ENCODE measurements at regions not wholly inside any gene's neighbourhood (a gene's known extent, or its start where the extent isn't known, plus 50 kb on each side); places are given as distances from the start of the nearest gene placed in this dataset.

GRCh38 chr3:68342426-68342825 is 589.9 kb downstream of the TAFA4 start:
- intact Hi-C loops (cut with DNase I; ENCODE audit: low total_unique reads), result no loop called here
- no peak for DNase-seq
- Histone ChIP-seq H3K4me1 (no peaks in the 10 kb centered on the region), H3K4me3 (no peak overlapping the region), H3K27me3 (no peaks in the 10 kb centered on the region), H3K36me3 (no peaks in the 10 kb centered on the region), H3K9me3 (peaks cover 0 to 4% (median 0%) of the 10 kb centered on the region in 4 donors), H3K27ac (no peak overlapping the region)
- no peak for TF ChIP-seq POLR2A (IDR thresholded peaks at IDR 0.05)
- TF ChIP-seq CTCF (IDR thresholded peaks at IDR 0.05), result no peak
- no peak for TF ChIP-seq EP300 (IDR thresholded peaks at IDR 0.05)
- TF ChIP-seq POLR2AphosphoS5 (IDR thresholded peaks at IDR 0.05), result no peak
- WGBS, 5 donors, result 62 to 80% (median 66%) methylated on average over 5 of the region's 5 CpGs

- peaks cover 0 to 1% (median 0%) of the 10 kb centered on the region in 4 donors for H3K9me3 ChIP-seq
- 59 to 86% (median 82%) methylated on average over 1 of the region's 1 CpG for WGBS, 5 donors
- H3K27me3 ChIP-seq, result no peaks in the 10 kb centered on the region
- DNase-seq, result no peak
- H3K27ac ChIP-seq, result no peak overlapping the region
- H3K4me1 ChIP-seq, result no peaks in the 10 kb centered on the region
- H3K36me3 ChIP-seq, result no peaks in the 10 kb centered on the region
- TF ChIP-seq CTCF (IDR thresholded peaks at IDR 0.05) (no peak), POLR2AphosphoS5 (IDR thresholded peaks at IDR 0.05) (no peak), EP300 (IDR thresholded peaks at IDR 0.05) (no peak), POLR2A (IDR thresholded peaks at IDR 0.05) (no peak)
- intact Hi-C loops (cut with DNase I; ENCODE audit: low total_unique reads), result no loop called here
- H3K4me3 ChIP-seq, result no peak overlapping the region
These were observed 596.3 kb downstream of the TAFA4 start for GRCh38 chr3:68336042-68336441.

DNA sequence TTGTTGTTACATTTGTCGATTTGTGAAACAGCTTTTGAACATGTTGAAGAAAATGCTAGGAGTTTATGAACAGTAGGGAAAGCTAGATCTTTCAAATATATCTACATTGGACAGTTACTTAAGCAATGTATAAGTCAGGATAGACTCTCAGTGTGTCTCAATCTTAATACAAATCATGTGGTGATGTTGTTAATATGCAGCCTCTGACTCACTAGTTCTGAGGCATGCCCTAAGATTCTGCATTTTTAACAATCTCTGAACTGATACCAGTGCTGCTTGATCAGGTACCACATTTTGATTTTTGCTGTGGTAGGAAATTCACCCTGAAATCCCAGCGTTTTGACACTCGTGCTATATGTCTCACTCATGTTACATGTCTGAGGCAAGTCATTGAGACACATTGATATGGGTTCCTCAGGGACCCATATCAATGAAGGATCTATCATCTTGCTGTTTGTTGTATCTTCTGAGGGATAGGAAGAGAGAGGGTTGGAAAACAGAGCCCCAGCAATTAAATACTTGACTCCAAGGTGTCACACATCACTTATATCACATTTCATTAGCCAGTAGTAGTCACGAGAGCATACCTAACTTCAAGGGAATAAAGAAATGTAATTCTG is 597.9 kb downstream of the TAFA4 start:
- intact Hi-C loops (cut with DNase I; ENCODE audit: low total_unique reads), result no loop called here
- TF ChIP-seq EP300 (IDR thresholded peaks at IDR 0.05), result no peak
- no peak for TF ChIP-seq CTCF (IDR thresholded peaks at IDR 0.05)
- no peak for TF ChIP-seq POLR2A (IDR thresholded peaks at IDR 0.05)
- TF ChIP-seq POLR2AphosphoS5 (IDR thresholded peaks at IDR 0.05), result no peak
- Histone ChIP-seq H3K27ac (no peak overlapping the region), H3K27me3 (no peaks in the 10 kb centered on the region), H3K4me1 (no peaks in the 10 kb centered on the region), H3K9me3 (no peaks in the 10 kb centered on the region), H3K36me3 (no peaks in the 10 kb centered on the region), H3K4me3 (no peak overlapping the region)
- WGBS, 5 donors, result 73 to 91% (median 84%) methylated on average over 4 of the region's 4 CpGs
- DNase-seq, result no peak

- intact Hi-C loops (cut with DNase I; ENCODE audit: low total_unique reads), result no loop called here
- Histone ChIP-seq H3K27ac (no peak overlapping the region), H3K27me3 (no peaks in the 10 kb centered on the region), H3K4me1 (no peaks in the 10 kb centered on the region), H3K9me3 (no peaks in the 10 kb centered on the region), H3K4me3 (no peak overlapping the region), H3K36me3 (no peaks in the 10 kb centered on the region)
- WGBS, 5 donors, result 63 to 98% (median 89%) methylated on average over 3 of the region's 3 CpGs
- no peak for TF ChIP-seq EP300 (IDR thresholded peaks at IDR 0.05)
- TF ChIP-seq POLR2AphosphoS5 (IDR thresholded peaks at IDR 0.05), result no peak
- no peak for TF ChIP-seq CTCF (IDR thresholded peaks at IDR 0.05)
- TF ChIP-seq POLR2A (IDR thresholded peaks at IDR 0.05), result no peak
- DNase-seq, result no peak
These were observed 604.3 kb downstream of the TAFA4 start for GRCh38 chr3:68328049-68328448.
